GM23338 (cell line): ENCODE measurements at regions not wholly inside any gene's neighbourhood (a gene's known extent, or its start where the extent isn't known, plus 50 kb on each side); places are given as distances from the start of the nearest gene placed in this dataset.

Experiments used
- ATAC-seq: fragments of 200-7000 bp; cut with Tn5 transposase; 3 replicates; pipeline ENCODE4 v1.9.1; 2020
- DNase-seq: peaks from one replicate; pipeline ENCODE4 v3.0.0-alpha.2; 2015; ENCODE audit warnings: low spot score
- H2AFZ ChIP-seq: fragments of 200-600 bp; sonication (generic); 2 replicates; pipeline ENCODE4 v1.8.0; 2016; ENCODE audit warnings: antibody characterized with exemption, mild to moderate bottlenecking, moderate library complexity
- H3F3A ChIP-seq: fragments of 200-600 bp; sonication (generic); replicated peaks from 2 replicates; pipeline ENCODE4 v1.8.0; 2017; ENCODE audit warnings: antibody characterized with exemption, mixed run types, low read depth
- H3K27ac ChIP-seq: fragments of 200-600 bp; sonication (generic); 2 replicates; pipeline ENCODE4 v1.6.1; 2016; ENCODE audit warnings: low read depth
- H3K27me3 ChIP-seq: fragments of 200-600 bp; sonication (generic); 2 replicates; pipeline ENCODE4 v1.8.0; 2016; ENCODE audit warnings: mild to moderate bottlenecking, mixed run types, moderate library complexity; ENCODE audit not compliant: insufficient read depth
- H3K36me3 ChIP-seq: fragments of 200-600 bp; sonication (generic); 2 replicates; pipeline ENCODE4 v1.8.0; 2016; ENCODE audit warnings: mild to moderate bottlenecking; ENCODE audit not compliant: insufficient read depth
- H3K4me1 ChIP-seq: fragments of 200-600 bp; sonication (generic); 2 replicates; pipeline ENCODE4 v1.8.0; 2016; ENCODE audit warnings: mild to moderate bottlenecking, moderate library complexity; ENCODE audit not compliant: insufficient read depth
- H3K4me2 ChIP-seq: fragments of 200-600 bp; sonication (generic); 2 replicates; pipeline ENCODE4 v1.7.1; 2017; ENCODE audit warnings: mixed run types
- H3K4me3 ChIP-seq: fragments of 200-600 bp; sonication (generic); 2 replicates; pipeline ENCODE4 v1.6.1; 2016; ENCODE audit warnings: mixed run types
- H3K79me2 ChIP-seq: fragments of 200-600 bp; sonication (generic); replicated peaks from 2 replicates; pipeline ENCODE4 v1.8.0; 2017; ENCODE audit warnings: mild to moderate bottlenecking; ENCODE audit not compliant: insufficient read depth
- H3K9me2 ChIP-seq: fragments of 200-600 bp; sonication (generic); 2 replicates; pipeline ENCODE4 v1.8.0; 2017; ENCODE audit not compliant: insufficient read depth
- H4K20me1 ChIP-seq: fragments of 200-600 bp; sonication (generic); replicated peaks from 2 replicates; pipeline ENCODE4 v1.8.0; 2017; ENCODE audit warnings: mild to moderate bottlenecking; ENCODE audit not compliant: insufficient read depth
- H3K27ac Mint-ChIP-seq: 2 replicates; pipeline ENCODE4 v1.8.0; 2020; ENCODE audit warnings: inconsistent platforms, mild to moderate bottlenecking, moderate library complexity, mixed read lengths
- H3K27me3 Mint-ChIP-seq: 3 replicates; pipeline ENCODE4 v1.8.0; 2022; ENCODE audit warnings: low read depth, mild to moderate bottlenecking, moderate library complexity, mixed read lengths, inconsistent platforms; ENCODE audit not compliant: insufficient read depth, poor library complexity
- H3K36me3 Mint-ChIP-seq: 3 replicates; pipeline ENCODE4 v1.8.0; 2021; ENCODE audit warnings: low read depth, mild to moderate bottlenecking, inconsistent platforms, moderate library complexity, mixed read lengths
- H3K4me1 Mint-ChIP-seq: 3 replicates; pipeline ENCODE4 v1.8.0; 2020; ENCODE audit warnings: mild to moderate bottlenecking, inconsistent platforms, mixed read lengths
- H3K4me3 Mint-ChIP-seq: 3 replicates; pipeline ENCODE4 v1.8.0; 2021; ENCODE audit warnings: moderate library complexity, mild to moderate bottlenecking, inconsistent platforms, mixed read lengths
- H3K9me3 Mint-ChIP-seq: 3 replicates; pipeline ENCODE4 v1.8.0; 2020; ENCODE audit warnings: moderate library complexity, mild to moderate bottlenecking, inconsistent platforms, mixed read lengths
- CREB1 ChIP-seq: fragments of 250-450 bp; sonication (Bioruptor Pico); IDR thresholded peaks from 2 replicates; pipeline ENCODE4 v1.5.0; 2020; ENCODE audit warnings: low read depth, mild to moderate bottlenecking, moderate library complexity
- JUNB ChIP-seq: IDR thresholded peaks from one replicate; pipeline ENCODE4 v1.6.1; 2016; ENCODE audit warnings: antibody characterized with exemption; ENCODE audit not compliant: unreplicated experiment
- POLR2AphosphoS5 ChIP-seq: IDR thresholded peaks from 2 replicates; pipeline ENCODE4 v1.6.1; 2016; ENCODE audit warnings: antibody characterized with exemption, low read depth
- ZNF114 ChIP-seq: fragments of 250-450 bp; sonication (Bioruptor Pico); IDR thresholded peaks from 2 replicates; pipeline ENCODE4 v1.5.0; 2020; ENCODE audit warnings: mild to moderate bottlenecking, moderate library complexity
- ZNF331 ChIP-seq: fragments of 250-450 bp; sonication (Bioruptor Pico); IDR thresholded peaks from 2 replicates; pipeline ENCODE4 v1.5.0; 2020; ENCODE audit warnings: low read depth, mild to moderate bottlenecking, moderate library complexity
- TF ChIP-seq, protein P1 (sequence below), 2 experiments: fragments of 200-600 bp in 1 of 2; sonication (generic) in 1 of 2; conservative IDR thresholded peaks; 2 replicates each; pipeline versions ENCODE4 v1.5.1 to v1.6.1; 2016 to 2017; ENCODE audit warnings: antibody characterized with exemption in 2 of 2, low read depth in 2 of 2, mild to moderate bottlenecking in 2 of 2, moderate library complexity in 1 of 2
- TF ChIP-seq, protein P2 (sequence below): IDR thresholded peaks from 2 replicates; pipeline ENCODE4 v1.6.1; 2016; ENCODE audit warnings: antibody characterized with exemption

DNA sequence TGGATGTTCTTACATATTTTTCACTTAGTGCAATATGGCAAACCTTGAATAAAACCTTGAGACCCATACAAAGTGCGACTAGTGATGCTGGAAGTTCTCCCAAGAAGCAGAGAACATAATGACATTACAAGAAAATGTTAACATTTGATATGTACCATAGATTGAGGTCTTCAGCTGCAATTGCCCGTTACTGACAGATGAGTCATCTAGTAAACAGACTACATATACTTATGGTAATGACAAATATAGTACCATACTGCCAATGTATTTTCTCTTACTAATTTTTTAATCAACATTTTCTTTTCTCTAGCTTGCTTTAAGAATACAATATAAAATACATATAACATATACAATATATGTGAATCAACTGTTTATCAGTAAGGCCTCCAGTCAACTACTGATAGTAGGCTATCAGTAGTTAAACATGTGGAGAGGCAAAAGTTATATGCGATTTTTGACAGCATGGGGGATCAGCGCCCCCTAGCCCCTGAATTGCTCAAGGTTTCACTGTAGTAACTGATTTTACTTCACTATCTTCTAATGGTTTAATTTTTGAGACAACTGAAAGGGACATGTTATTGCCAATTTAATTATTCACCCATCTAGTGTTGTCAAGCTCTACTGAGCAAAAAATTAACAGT, 166.7 kb upstream of the ADGRB3 start:
- Histone ChIP-seq H3F3A (no peaks in the 10 kb centered on the region), H3K4me3 (no peak overlapping the region), H3K9me2 (no peaks in the 10 kb centered on the region), H3K79me2 (no peaks in the 10 kb centered on the region), H3K36me3 (no peaks in the 10 kb centered on the region), H3K27me3 (no peaks in the 10 kb centered on the region), H3K27ac (no peak overlapping the region), H3K4me1 (no peaks in the 10 kb centered on the region), H4K20me1 (no peaks in the 10 kb centered on the region), H3K4me2 (no peak overlapping the region), H2AFZ (no peak overlapping the region)
- H3K4me1 Mint-ChIP-seq: no peaks in the 10 kb centered on the region
- peak; percentile 56 for DNase-seq
- H3K27ac Mint-ChIP-seq: no peak overlapping the region
- TF ChIP-seq, protein P1, sequence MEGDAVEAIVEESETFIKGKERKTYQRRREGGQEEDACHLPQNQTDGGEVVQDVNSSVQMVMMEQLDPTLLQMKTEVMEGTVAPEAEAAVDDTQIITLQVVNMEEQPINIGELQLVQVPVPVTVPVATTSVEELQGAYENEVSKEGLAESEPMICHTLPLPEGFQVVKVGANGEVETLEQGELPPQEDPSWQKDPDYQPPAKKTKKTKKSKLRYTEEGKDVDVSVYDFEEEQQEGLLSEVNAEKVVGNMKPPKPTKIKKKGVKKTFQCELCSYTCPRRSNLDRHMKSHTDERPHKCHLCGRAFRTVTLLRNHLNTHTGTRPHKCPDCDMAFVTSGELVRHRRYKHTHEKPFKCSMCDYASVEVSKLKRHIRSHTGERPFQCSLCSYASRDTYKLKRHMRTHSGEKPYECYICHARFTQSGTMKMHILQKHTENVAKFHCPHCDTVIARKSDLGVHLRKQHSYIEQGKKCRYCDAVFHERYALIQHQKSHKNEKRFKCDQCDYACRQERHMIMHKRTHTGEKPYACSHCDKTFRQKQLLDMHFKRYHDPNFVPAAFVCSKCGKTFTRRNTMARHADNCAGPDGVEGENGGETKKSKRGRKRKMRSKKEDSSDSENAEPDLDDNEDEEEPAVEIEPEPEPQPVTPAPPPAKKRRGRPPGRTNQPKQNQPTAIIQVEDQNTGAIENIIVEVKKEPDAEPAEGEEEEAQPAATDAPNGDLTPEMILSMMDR (conservative IDR thresholded peaks at IDR 0.05; ENCODE audit: low read depth in 2 of 2): peak; percentile 82 to 90
- TF ChIP-seq, protein P2, sequence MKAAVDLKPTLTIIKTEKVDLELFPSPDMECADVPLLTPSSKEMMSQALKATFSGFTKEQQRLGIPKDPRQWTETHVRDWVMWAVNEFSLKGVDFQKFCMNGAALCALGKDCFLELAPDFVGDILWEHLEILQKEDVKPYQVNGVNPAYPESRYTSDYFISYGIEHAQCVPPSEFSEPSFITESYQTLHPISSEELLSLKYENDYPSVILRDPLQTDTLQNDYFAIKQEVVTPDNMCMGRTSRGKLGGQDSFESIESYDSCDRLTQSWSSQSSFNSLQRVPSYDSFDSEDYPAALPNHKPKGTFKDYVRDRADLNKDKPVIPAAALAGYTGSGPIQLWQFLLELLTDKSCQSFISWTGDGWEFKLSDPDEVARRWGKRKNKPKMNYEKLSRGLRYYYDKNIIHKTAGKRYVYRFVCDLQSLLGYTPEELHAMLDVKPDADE: no peak
- H3K36me3 Mint-ChIP-seq: no peaks in the 10 kb centered on the region
- no peaks in the 10 kb centered on the region for H3K27me3 Mint-ChIP-seq
- H3K4me3 Mint-ChIP-seq: no peak overlapping the region
- no peak; the same call in 1 of the 3 replicates for ATAC-seq
- no peaks in the 10 kb centered on the region for H3K9me3 Mint-ChIP-seq

DNA sequence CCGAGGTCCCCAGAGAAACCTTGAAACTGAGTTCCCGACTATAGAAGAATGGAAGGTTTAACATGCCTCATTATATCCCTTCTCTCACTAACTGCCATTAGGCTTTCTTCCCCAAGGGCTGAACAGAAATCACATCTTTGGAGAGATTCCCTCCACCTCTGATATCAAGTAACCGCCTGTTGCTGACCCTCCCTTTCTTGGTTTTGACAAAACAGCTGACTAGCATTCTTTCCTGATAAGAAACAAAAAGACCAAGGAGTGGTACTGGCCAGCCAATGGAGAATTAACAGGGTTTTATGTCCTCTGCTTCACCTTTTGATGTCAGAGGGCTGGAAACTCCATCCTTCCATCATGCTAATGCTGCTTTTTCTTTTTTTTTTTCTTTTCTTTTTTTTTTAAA, 176.6 kb upstream of the ADGRB3 start:
- Mint-ChIP-seq H3K27ac (no peak overlapping the region), H3K27me3 (peaks cover 5% of the 10 kb centered on the region), H3K36me3 (peaks cover 10% of the 10 kb centered on the region; the same call in 2 of the 3 replicates), H3K4me1 (no peaks in the 10 kb centered on the region), H3K9me3 (peaks cover 34% of the 10 kb centered on the region), H3K4me3 (no peak overlapping the region)
- no peak for DNase-seq
- Histone ChIP-seq H3K4me1 (no peaks in the 10 kb centered on the region), H3F3A (no peaks in the 10 kb centered on the region), H3K4me2 (no peak overlapping the region), H3K9me2 (no peaks in the 10 kb centered on the region), H3K79me2 (no peaks in the 10 kb centered on the region), H3K27ac (no peak overlapping the region), H3K36me3 (no peaks in the 10 kb centered on the region), H2AFZ (no peak overlapping the region), H4K20me1 (no peaks in the 10 kb centered on the region), H3K27me3 (no peaks in the 10 kb centered on the region), H3K4me3 (no peak overlapping the region)
- no peak for TF ChIP-seq JUNB
- TF ChIP-seq POLR2AphosphoS5: no peak
- no peak for TF ChIP-seq ZNF114
- no peak for TF ChIP-seq CREB1 (CRISPR knock-in tag)
- no peak for ATAC-seq

DNA sequence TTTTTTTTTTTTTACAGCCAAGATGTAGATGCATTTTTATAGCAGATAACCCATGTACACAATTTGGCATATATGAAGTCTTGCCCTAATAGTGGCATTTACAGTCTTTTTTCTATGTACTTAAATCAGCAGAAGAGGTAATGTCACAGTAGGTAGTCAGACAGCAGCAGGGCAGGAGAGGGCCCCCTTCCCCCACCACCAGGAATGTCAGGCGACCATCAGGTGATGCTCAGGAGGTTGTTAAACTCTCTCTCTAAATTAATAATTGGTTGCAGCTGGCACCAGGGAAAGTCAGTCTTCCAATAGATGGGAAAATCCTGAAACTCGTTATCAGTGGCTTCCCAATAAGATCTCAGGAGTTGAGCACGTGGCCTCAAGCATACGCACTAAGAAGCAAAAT, 188.0 kb upstream of the ADGRB3 start:
- peak; percentile 6 for DNase-seq
- no peak overlapping the region for H3K27ac Mint-ChIP-seq
- H3F3A ChIP-seq: no peaks in the 10 kb centered on the region

More for the DNA sequence above, 188.0 kb upstream of the ADGRB3 start:
- Histone ChIP-seq H3K4me3 (no peak overlapping the region), H4K20me1 (no peaks in the 10 kb centered on the region), H3K27me3 (no peaks in the 10 kb centered on the region), H2AFZ (no peak overlapping the region), H3K79me2 (no peaks in the 10 kb centered on the region), H3K4me1 (no peaks in the 10 kb centered on the region), H3K36me3 (no peaks in the 10 kb centered on the region), H3K4me2 (no peak overlapping the region), H3K9me2 (no peaks in the 10 kb centered on the region), H3K27ac (no peak overlapping the region)
- H3K27me3 Mint-ChIP-seq: peaks cover 2% of the 10 kb centered on the region
- H3K4me3 Mint-ChIP-seq: no peak overlapping the region
- peaks cover 5% of the 10 kb centered on the region; the same call in 1 of the 3 replicates for H3K4me1 Mint-ChIP-seq
- ATAC-seq: peak; percentile 34; the same call in 2 of the 3 replicates
- TF ChIP-seq, protein P1 (conservative IDR thresholded peaks at IDR 0.05; ENCODE audit: low read depth in 2 of 2): peak in 1 of 2 experiments; percentile 29; a peak in 2 of 4 replicates
- no peak for TF ChIP-seq ZNF331 (CRISPR knock-in tag)
- H3K36me3 Mint-ChIP-seq: no peaks in the 10 kb centered on the region; the same call in 2 of the 3 replicates
- peaks cover 4% of the 10 kb centered on the region; the same call in 2 of the 3 replicates for H3K9me3 Mint-ChIP-seq
